Adrenal gland (tissue), 9 donors: ENCODE measurements at regions not wholly inside any gene's neighbourhood (a gene's known extent, or its start where the extent isn't known, plus 50 kb on each side); places are given as distances from the start of the nearest gene placed in this dataset.

Experiments
- DNase-seq, 7 donors: peaks; one replicate each; pipeline ENCODE4 v3.0.0-alpha.2; 2019 to 2020
- H3K27ac ChIP-seq, 5 donors: fragments of 200-600 bp; sonication (generic) in 4 of 5; 1 replicate in 3 of 5; 2 replicates in 2 of 5; pipeline versions ENCODE4 v1.5.1 to v1.8.0; 2016 to 2020; ENCODE audit warnings: mild to moderate bottlenecking in 1 of 5
- H3K27me3 ChIP-seq: fragments of 200-600 bp; 2 replicates; pipeline ENCODE4 v1.8.0; 2021
- H3K36me3 ChIP-seq, 2 donors: fragments of 200-600 bp; replicated peaks in 1 of 2; 1 replicate in 1 of 2; 2 replicates in 1 of 2; pipeline versions ENCODE4 v1.5.1 to v1.8.0; 2018 to 2022
- H3K4me1 ChIP-seq, 2 donors: fragments of 200-600 bp; replicated peaks in 1 of 2; 1 replicate in 1 of 2; 2 replicates in 1 of 2; pipeline versions ENCODE4 v1.5.1 to v1.8.0; 2018 to 2021
- H3K4me3 ChIP-seq, 4 donors: fragments of 200-600 bp; sonication (generic) in 3 of 4; one replicate each; pipeline ENCODE4 v1.5.1; 2016 to 2018
- H3K9me3 ChIP-seq, 3 donors: fragments of 200-600 bp; sonication (generic) in 1 of 3; replicated peaks in 1 of 3; 1 replicate in 2 of 3; 2 replicates in 1 of 3; pipeline versions ENCODE4 v1.5.1 to v1.8.0; 2016 to 2021
- POLR2A ChIP-seq, 2 donors: fragments of 450-650 bp; IDR thresholded peaks; one replicate each; pipeline ENCODE4 v1.6.1; 2017; ENCODE audit warnings: antibody characterized with exemption in 2 of 2, mild to moderate bottlenecking in 2 of 2, moderate library complexity in 1 of 2
- WGBS, 4 donors: extraction: QIAGEN DNeasy Blood & Tissue Kit in 2 of 4; methylation state at CpG; one replicate each; pipeline versions ENCODE4 v1.1.5 to v1.1.7; 2013 to 2017; 5-methylcytosine and 5-hydroxymethylcytosine counted together
- intact Hi-C, 2 donors: fragments of 100-400 bp; cut with DNase I; formaldehyde crosslinking; loops; one replicate each; pipeline versions ENCODE4 v1.14.1 to v1.15.0; 2022 to 2023
- TF ChIP-seq, protein P1 (sequence below), 6 experiments: fragments of 450-650 bp in 4 of 6; fragments of 200-600 bp in 2 of 6; sonication (generic) in 1 of 6; IDR thresholded peaks; 1 replicate in 5 of 6; 2 replicates in 1 of 6; pipeline versions ENCODE4 v1.5.1 to v1.8.0; 2016 to 2021; ENCODE audit warnings: antibody characterized with exemption in 6 of 6, mild to moderate bottlenecking in 2 of 6, moderate library complexity in 1 of 6
- donor health status: healthy with polysubstance abuse.
- donor health status: Bipolar disorder and iron deficiency.
- donor health status: DM: yes; HTN: yes; CAD: no.
- donor health status: DM: no; HTN: no; CAD: no.
- donor health status: DM: no; HTN: no; CAD: no.

DNA sequence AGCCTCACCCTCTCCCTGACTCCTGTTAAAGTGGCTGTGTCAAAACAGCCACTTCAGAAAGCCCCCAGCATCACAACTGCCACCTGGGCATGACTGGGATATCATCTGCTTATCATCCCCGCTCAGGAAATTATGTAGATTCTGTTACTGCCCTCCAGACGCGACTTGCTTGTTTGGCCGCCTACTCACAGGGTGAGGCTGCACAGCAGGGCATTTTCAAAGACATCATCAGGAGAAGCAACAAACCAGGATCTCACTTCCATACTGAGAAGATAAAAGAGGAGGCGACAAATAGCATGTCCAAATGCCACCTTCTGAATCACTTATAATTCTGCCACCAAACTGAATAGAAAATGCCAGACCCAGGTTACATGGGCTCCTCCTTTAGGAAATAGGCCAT, 94.8 kb downstream of the MIS18A start:
- intact Hi-C loops: no loop called here
- H3K9me3 ChIP-seq: no peaks in the 10 kb centered on the region
- no peaks in the 10 kb centered on the region for H3K36me3 ChIP-seq
- 67 to 81% (median 79%) methylated on average over 5 of the region's 5 CpGs for WGBS, 4 donors
- TF ChIP-seq POLR2A (IDR thresholded peaks at IDR 0.05): no peak
- TF ChIP-seq, protein P1, sequence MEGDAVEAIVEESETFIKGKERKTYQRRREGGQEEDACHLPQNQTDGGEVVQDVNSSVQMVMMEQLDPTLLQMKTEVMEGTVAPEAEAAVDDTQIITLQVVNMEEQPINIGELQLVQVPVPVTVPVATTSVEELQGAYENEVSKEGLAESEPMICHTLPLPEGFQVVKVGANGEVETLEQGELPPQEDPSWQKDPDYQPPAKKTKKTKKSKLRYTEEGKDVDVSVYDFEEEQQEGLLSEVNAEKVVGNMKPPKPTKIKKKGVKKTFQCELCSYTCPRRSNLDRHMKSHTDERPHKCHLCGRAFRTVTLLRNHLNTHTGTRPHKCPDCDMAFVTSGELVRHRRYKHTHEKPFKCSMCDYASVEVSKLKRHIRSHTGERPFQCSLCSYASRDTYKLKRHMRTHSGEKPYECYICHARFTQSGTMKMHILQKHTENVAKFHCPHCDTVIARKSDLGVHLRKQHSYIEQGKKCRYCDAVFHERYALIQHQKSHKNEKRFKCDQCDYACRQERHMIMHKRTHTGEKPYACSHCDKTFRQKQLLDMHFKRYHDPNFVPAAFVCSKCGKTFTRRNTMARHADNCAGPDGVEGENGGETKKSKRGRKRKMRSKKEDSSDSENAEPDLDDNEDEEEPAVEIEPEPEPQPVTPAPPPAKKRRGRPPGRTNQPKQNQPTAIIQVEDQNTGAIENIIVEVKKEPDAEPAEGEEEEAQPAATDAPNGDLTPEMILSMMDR (IDR thresholded peaks at IDR 0.05): no peak
- no peak overlapping the region for H3K4me3 ChIP-seq
- no peak overlapping the region for H3K27ac ChIP-seq
- H3K27me3 ChIP-seq: no peaks in the 10 kb centered on the region
- no peaks in the 10 kb centered on the region for H3K4me1 ChIP-seq
- peak in 1 of 7 donors; percentile 43 for DNase-seq

DNA sequence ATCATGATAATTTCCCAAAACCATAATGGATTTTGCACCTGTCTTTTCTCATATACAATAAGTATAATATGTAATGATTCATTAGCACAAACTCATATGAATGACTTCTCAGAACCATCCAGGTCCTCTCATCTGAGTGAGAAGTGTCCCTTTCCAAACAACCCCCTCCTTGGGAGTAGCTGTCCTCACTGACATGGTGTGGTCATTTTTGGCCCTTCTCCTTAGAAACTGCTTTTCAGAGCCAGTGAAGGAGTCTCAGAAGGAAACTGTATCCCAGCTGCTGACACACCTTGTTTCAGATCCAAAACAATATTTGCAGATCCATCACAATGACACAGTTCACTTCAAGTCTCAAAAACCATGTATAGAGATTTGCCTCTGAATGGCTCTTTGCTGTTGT, 95.5 kb downstream of the MIS18A start:
- no peak for TF ChIP-seq POLR2A (IDR thresholded peaks at IDR 0.05)
- TF ChIP-seq, protein P1 (IDR thresholded peaks at IDR 0.05): no peak
- Histone ChIP-seq H3K4me3 (no peak overlapping the region), H3K9me3 (no peaks in the 10 kb centered on the region), H3K27ac (no peak overlapping the region), H3K27me3 (no peaks in the 10 kb centered on the region), H3K4me1 (no peaks in the 10 kb centered on the region), H3K36me3 (no peaks in the 10 kb centered on the region)
- intact Hi-C loops: no loop called here
- DNase-seq: no peak

DNA sequence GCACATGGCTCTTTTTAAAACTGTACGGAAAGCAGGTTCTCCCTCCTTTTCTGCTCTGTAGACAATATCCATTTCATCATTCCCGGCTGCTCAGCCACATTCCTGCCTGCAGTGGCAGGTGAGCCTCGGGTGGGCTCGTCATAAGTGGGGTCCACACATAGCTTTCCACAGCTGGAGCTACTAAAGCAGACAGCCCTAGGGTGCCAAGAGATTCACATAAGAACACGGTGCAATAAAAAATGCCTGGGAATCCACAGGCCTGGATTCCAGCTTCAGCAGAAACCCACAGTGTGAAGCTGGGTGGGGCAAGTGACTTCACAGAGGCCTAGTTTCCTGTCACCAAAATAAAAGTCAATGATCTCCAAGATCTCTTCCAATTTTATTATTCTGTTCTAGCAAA, 96.4 kb downstream of the MIS18A start:
- intact Hi-C loops: no loop called here
- TF ChIP-seq POLR2A (IDR thresholded peaks at IDR 0.05): no peak
- TF ChIP-seq, protein P1 (IDR thresholded peaks at IDR 0.05): no peak
- Histone ChIP-seq H3K9me3 (no peaks in the 10 kb centered on the region), H3K27me3 (no peaks in the 10 kb centered on the region), H3K36me3 (no peaks in the 10 kb centered on the region), H3K27ac (no peak overlapping the region), H3K4me1 (no peaks in the 10 kb centered on the region), H3K4me3 (no peak overlapping the region)
- peak in 1 of 7 donors; percentile 20 for DNase-seq
- WGBS, 4 donors: 75 to 86% (median 83%) methylated on average over 5 of the region's 5 CpGs

DNA sequence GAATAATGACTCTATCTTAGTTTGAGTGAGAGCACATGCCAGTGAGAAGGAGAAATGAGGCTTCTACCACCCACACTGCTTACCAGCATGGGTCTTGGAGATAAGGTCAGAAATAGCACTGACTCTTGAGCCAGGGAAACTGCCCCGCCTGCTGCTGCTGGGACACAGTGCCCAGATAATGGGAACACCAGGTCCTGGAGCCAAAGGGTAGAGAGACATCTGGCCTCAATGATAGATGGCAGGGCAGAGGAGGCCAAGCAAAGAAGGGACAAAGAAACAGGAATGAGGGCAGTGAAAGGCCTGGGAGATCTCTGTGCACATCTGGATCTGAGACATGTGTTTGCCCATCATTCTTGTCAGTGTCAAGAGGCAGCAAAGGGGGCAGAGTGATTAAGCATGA, 97.4 kb downstream of the MIS18A start:
- no peaks in the 10 kb centered on the region for H3K27me3 ChIP-seq
- peak in 1 of 7 donors; percentile 67 for DNase-seq
- TF ChIP-seq, protein P1 (IDR thresholded peaks at IDR 0.05): no peak
- TF ChIP-seq POLR2A (IDR thresholded peaks at IDR 0.05): no peak
- H3K4me3 ChIP-seq: no peak overlapping the region
- no peaks in the 10 kb centered on the region for H3K36me3 ChIP-seq
- intact Hi-C loops: no loop called here
- WGBS, 4 donors: 87 to 100% (median 95%) methylated on average over 1 of the region's 1 CpG
- H3K27ac ChIP-seq: no peak overlapping the region
- H3K4me1 ChIP-seq: no peaks in the 10 kb centered on the region
- no peaks in the 10 kb centered on the region for H3K9me3 ChIP-seq
